ENCODE measurements at regions not wholly inside any gene's neighbourhood (a gene's known extent, or its start where the extent isn't known, plus 50 kb on each side); places are given as distances from the start of the nearest gene placed in this dataset.

- peak in 34 of 58 donors; percentile 6 to 83 (median 48) for DNase-seq
These were observed 376.3 kb upstream of the CAMK1G start for GRCh38 chr1:209207126-209207700.

GRCh38 chr1:209207701-209208286 lies 375.7 kb upstream of the CAMK1G start:
- peak in 54 of 58 donors; percentile 16 to 84 (median 56) for DNase-seq

GRCh38 chr1:209208648-209209047 lies 374.9 kb upstream of the CAMK1G start:
- DNase-seq: no peak

- DNase-seq: no peak
These were observed 369.5 kb upstream of the CAMK1G start for GRCh38 chr1:209213989-209214388.

- no peak for DNase-seq
These were observed 367.7 kb upstream of the CAMK1G start for GRCh38 chr1:209215826-209216225.

- no peak for DNase-seq
These were observed 365.4 kb upstream of the CAMK1G start for GRCh38 chr1:209218113-209218512.

GRCh38 chr1:209218981-209219380 lies 364.5 kb upstream of the CAMK1G start:
- DNase-seq: no peak

GRCh38 chr1:209219791-209220524 lies 363.6 kb upstream of the CAMK1G start:
- DNase-seq: peak in 36 of 58 donors; percentile 2 to 55 (median 26)

GRCh38 chr1:209222826-209223225 lies 360.7 kb upstream of the CAMK1G start:
- no peak for DNase-seq

- no peak for DNase-seq
These were observed 359.7 kb upstream of the CAMK1G start for GRCh38 chr1:209223791-209224190.

GRCh38 chr1:209224886-209225285 lies 358.6 kb upstream of the CAMK1G start:
- no peak for DNase-seq

- no peak for DNase-seq
These were observed 356.3 kb upstream of the CAMK1G start for GRCh38 chr1:209227171-209227570.

- DNase-seq: no peak
These were observed 355.6 kb upstream of the CAMK1G start for GRCh38 chr1:209227941-209228340.

- no peak for DNase-seq
These were observed 353.9 kb upstream of the CAMK1G start for GRCh38 chr1:209229494-209230061.

GRCh38 chr1:209230314-209230713 lies 353.2 kb upstream of the CAMK1G start:
- no peak for DNase-seq

GRCh38 chr1:209231476-209232156 lies 351.9 kb upstream of the CAMK1G start:
- DNase-seq: no peak

- no peak for DNase-seq
These were observed 351.3 kb upstream of the CAMK1G start for GRCh38 chr1:209232197-209232596.

GRCh38 chr1:209232759-209233158 lies 350.8 kb upstream of the CAMK1G start:
- DNase-seq: no peak

GRCh38 chr1:209235166-209235565 lies 348.3 kb upstream of the CAMK1G start:
- DNase-seq: no peak

GRCh38 chr1:209238356-209238755 lies 345.2 kb upstream of the CAMK1G start:
- DNase-seq: no peak

GRCh38 chr1:209240351-209240750 lies 343.2 kb upstream of the CAMK1G start:
- DNase-seq: no peak

- DNase-seq: no peak
These were observed 342.0 kb upstream of the CAMK1G start for GRCh38 chr1:209241487-209241886.
